ENCODE measurements at regions not wholly inside any gene's neighbourhood (a gene's known extent, or its start where the extent isn't known, plus 50 kb on each side); places are given as distances from the start of the nearest gene placed in this dataset.

DNA sequence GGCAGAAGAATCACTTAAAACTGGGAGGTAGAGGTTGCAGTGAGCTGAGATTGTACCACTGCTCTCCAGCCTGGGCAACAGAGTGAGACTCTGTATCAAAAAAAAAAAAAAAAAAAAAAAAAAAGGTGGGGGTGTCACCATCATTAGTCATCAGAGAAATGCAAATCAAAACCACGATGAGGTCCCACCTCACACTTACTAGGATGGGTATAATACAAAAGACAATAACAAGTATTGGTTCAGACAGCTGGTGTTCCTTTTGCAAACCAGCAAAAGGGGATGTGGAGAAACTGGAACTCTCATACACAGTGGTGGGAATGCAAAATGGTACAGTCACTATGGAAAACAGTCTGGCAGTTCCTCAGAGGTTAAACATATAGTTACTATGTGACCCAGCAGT lies 78.7 kb upstream of the TSC22D2 start:
- TF ChIP-seq CTCF (conservative IDR thresholded peaks at IDR 0.05 in 1 of 2, IDR thresholded peaks at IDR 0.05 in 1 of 2; ENCODE audit: low read depth in 1 of 2, low read length in 2 of 2): no peak
- no peak for TF ChIP-seq EZH2 (IDR thresholded peaks at IDR 0.05; ENCODE audit: low read length, missing control alignments)

All from fibroblast of lung (primary cell).